ENCODE measurements at regions not wholly inside any gene's neighbourhood (a gene's known extent, or its start where the extent isn't known, plus 50 kb on each side); places are given as distances from the start of the nearest gene placed in this dataset.

DNA sequence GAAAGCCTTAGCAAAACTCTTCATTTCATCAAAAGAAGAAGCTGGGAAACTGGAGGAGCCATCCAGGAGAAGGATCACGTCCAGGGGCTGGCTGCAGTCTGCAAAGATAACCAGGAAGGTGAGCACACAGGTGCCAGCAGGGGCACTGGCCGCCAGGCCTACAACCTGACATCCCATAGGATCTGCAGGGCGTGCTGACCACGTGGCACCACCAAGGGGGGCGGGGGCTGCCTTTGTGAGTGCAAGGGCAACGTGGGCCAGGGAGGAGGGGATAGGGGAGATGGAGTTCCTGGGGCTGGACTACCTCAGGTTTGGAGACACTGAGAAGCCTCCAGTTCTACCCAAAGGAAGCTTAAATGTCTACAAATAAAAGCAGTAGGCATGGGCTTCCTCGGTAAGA lies 102.7 kb upstream of the CCT8L2 start:
- H2AFZ ChIP-seq, result no peak overlapping the region
- H3K36me3 ChIP-seq (ENCODE audit: insufficient read depth), result no peaks in the 10 kb centered on the region
- ATAC-seq, result no peak
- H3K4me3 Mint-ChIP-seq, result no peak overlapping the region
- DNase-seq (ENCODE audit: low spot score), result no peak
- no peaks in the 10 kb centered on the region for H3K4me1 ChIP-seq (ENCODE audit: insufficient read depth)
- TF ChIP-seq EZH2 (IDR thresholded peaks at IDR 0.05; ENCODE audit: low read depth, unreplicated experiment) (no peak), JUNB (IDR thresholded peaks at IDR 0.05; ENCODE audit: unreplicated experiment) (no peak), CREB1 (CRISPR knock-in tag; IDR thresholded peaks at IDR 0.05; ENCODE audit: low read depth) (no peak), POLR2AphosphoS5 (IDR thresholded peaks at IDR 0.05; ENCODE audit: low read depth) (no peak), ZNF462 (CRISPR knock-in tag; IDR thresholded peaks at IDR 0.05) (no peak), EZH2phosphoT487 (IDR thresholded peaks at IDR 0.05; ENCODE audit: unreplicated experiment) (no peak), ETS1 (IDR thresholded peaks at IDR 0.05) (no peak), NANOG (IDR thresholded peaks at IDR 0.05; ENCODE audit: borderline replicate concordance) (no peak), ZNF331 (CRISPR knock-in tag; IDR thresholded peaks at IDR 0.05; ENCODE audit: low read depth) (no peak), STAT1 (IDR thresholded peaks at IDR 0.05; ENCODE audit: unreplicated experiment) (no peak), ZNF114 (CRISPR knock-in tag; IDR thresholded peaks at IDR 0.05) (no peak), CTCF (conservative IDR thresholded peaks at IDR 0.05; ENCODE audit: low read depth in 2 of 2) (no peak)
- TF ChIP-seq, protein P1, sequence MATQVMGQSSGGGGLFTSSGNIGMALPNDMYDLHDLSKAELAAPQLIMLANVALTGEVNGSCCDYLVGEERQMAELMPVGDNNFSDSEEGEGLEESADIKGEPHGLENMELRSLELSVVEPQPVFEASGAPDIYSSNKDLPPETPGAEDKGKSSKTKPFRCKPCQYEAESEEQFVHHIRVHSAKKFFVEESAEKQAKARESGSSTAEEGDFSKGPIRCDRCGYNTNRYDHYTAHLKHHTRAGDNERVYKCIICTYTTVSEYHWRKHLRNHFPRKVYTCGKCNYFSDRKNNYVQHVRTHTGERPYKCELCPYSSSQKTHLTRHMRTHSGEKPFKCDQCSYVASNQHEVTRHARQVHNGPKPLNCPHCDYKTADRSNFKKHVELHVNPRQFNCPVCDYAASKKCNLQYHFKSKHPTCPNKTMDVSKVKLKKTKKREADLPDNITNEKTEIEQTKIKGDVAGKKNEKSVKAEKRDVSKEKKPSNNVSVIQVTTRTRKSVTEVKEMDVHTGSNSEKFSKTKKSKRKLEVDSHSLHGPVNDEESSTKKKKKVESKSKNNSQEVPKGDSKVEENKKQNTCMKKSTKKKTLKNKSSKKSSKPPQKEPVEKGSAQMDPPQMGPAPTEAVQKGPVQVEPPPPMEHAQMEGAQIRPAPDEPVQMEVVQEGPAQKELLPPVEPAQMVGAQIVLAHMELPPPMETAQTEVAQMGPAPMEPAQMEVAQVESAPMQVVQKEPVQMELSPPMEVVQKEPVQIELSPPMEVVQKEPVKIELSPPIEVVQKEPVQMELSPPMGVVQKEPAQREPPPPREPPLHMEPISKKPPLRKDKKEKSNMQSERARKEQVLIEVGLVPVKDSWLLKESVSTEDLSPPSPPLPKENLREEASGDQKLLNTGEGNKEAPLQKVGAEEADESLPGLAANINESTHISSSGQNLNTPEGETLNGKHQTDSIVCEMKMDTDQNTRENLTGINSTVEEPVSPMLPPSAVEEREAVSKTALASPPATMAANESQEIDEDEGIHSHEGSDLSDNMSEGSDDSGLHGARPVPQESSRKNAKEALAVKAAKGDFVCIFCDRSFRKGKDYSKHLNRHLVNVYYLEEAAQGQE (IDR thresholded peaks at IDR 0.05; ENCODE audit: unreplicated experiment), result no peak
- no peak overlapping the region for H3K4me3 ChIP-seq
- peaks cover 2% of the 10 kb centered on the region for H3K27me3 Mint-ChIP-seq (ENCODE audit: insufficient read depth, low read depth, poor library complexity)
- H3K9me2 ChIP-seq (ENCODE audit: insufficient read depth), result no peaks in the 10 kb centered on the region
- H3K4me1 Mint-ChIP-seq, result no peaks in the 10 kb centered on the region
- peaks cover 43% of the 10 kb centered on the region for H3K36me3 Mint-ChIP-seq (ENCODE audit: low read depth)
- no peak overlapping the region for H3K27ac Mint-ChIP-seq
- H3K27me3 ChIP-seq (ENCODE audit: insufficient read depth), result no peaks in the 10 kb centered on the region
- no peak overlapping the region for H3K4me2 ChIP-seq
- H4K20me1 ChIP-seq (replicated peaks; ENCODE audit: insufficient read depth), result no peaks in the 10 kb centered on the region
- no peaks in the 10 kb centered on the region for H3F3A ChIP-seq (replicated peaks; ENCODE audit: low read depth)
- H3K27ac ChIP-seq (ENCODE audit: low read depth), result no peak overlapping the region
- no peaks in the 10 kb centered on the region for H3K79me2 ChIP-seq (replicated peaks; ENCODE audit: insufficient read depth)
- H3K9me3 Mint-ChIP-seq, result peaks cover 98% of the 10 kb centered on the region

Measured in GM23338 (cell line).